LNCAP (cell line): ENCODE measurements at regions not wholly inside any gene's neighbourhood (a gene's known extent, or its start where the extent isn't known, plus 50 kb on each side); places are given as distances from the start of the nearest gene placed in this dataset.

ENCODE experiments used
- CTCF ChIP-seq: fragments of 450-650 bp; IDR thresholded peaks from 2 replicates; pipeline ENCODE4 v1.5.1; 2017; ENCODE audit warnings: mild to moderate bottlenecking

- no peak for TF ChIP-seq CTCF
Measured at GRCh38 chrX:155744534-155744933, 131.8 kb upstream of the TMLHE start.

GRCh38 chrX:155718972-155719586 is 106.3 kb upstream of the TMLHE start:
- no peak for TF ChIP-seq CTCF

GRCh38 chrX:155715141-155715540 is 102.4 kb upstream of the TMLHE start:
- no peak for TF ChIP-seq CTCF

DNA sequence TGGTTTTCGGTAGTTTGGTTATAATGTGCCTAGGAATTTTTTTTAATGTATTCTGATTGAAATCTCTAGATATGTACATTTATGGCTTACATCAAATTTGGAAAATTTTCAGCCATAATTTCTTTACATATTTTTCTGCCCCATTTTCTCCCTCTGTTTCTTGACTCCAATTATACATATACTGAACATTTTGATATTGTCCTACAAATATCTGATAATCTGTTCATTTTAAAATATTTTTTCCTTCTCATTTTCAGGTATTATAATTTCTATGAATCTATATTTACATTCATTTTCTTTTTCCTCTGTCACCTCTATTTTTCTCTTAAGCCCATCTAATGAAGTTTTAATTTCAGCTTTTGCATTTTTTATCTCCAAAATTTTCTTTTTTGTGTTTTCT is 82.7 kb upstream of the TMLHE start:
- TF ChIP-seq CTCF = no peak

GRCh38 chrX:155694649-155695048 is 81.9 kb upstream of the TMLHE start:
- no peak for TF ChIP-seq CTCF

DNA sequence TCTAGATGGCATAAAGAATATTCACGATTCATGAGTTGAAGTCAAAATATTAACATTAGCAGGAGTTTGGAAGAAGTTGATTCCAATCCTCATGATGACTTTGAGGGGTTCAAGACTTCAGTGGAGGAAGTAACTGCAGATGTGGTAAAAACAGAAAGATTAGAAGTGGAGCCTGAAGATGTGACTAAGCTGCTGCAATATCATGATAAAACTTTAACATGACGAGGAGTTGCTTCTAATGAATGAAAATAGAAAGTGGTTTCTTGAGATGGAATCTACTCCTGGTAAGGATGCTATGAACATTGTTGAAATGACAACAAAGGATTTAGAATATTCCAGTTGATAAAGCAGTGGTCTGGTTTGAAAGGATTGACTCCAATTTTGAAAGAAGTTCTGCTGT is 70.1 kb upstream of the TMLHE start:
- TF ChIP-seq CTCF = no peak

DNA sequence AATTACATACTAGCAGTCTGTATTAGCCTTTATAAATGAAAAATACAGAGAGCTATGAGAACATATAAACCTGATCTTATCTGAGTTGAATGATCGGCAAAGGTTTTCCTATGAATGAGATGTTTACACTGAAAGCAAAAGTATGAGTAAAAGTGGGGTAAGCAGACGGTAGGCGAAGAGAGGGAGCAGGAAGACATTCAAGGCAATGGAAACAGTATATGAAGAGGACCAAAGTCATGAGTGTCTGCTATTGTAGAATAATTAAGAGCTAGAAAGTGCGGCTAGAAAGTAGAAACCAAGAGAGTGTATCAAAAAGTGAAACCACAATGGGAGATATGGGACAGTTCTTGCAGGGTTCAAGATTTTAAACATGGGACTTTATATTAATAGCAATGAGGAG is 67.0 kb upstream of the TMLHE start:
- no peak for TF ChIP-seq CTCF

DNA sequence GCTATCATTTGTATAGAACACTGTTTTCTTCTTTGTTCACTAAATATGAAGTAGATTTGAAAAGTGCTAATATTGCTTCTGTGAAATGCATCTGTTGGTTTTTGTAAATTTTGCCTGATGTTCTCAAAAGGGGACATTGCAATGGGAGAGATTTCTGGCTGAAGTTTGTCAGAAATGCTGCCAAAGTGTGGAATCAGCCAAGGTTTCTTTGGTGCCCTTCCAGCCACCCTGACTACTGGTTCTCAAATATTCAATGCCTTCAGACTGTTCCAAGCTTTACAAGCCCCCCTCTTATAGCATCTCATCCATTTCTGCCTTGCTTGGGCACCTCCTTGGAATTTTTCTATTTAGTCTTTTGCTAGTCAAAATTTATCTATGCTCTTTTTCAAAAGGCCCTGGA is 60.6 kb upstream of the TMLHE start:
- TF ChIP-seq CTCF = no peak
